ENCODE measurements at regions not wholly inside any gene's neighbourhood (a gene's known extent, or its start where the extent isn't known, plus 50 kb on each side); places are given as distances from the start of the nearest gene placed in this dataset.

GRCh38 chr21:23986987-23987386 is 1620.3 kb downstream of the MRPL39 start:
- CTCF ChIA-PET (ENCODE audit: partially characterized antibody) = no interaction called here
- no peak overlapping the region for H3K23ac ChIP-seq (ENCODE audit: insufficient read length)

More at GRCh38 chr21:23986987-23987386, 1620.3 kb downstream of the MRPL39 start:
- POLR2A ChIA-PET (ENCODE audit: partially characterized antibody) = no interaction called here
- H3K14ac ChIP-seq (ENCODE audit: insufficient read length) = no peak overlapping the region
- no peak overlapping the region for H2AFZ ChIP-seq (ENCODE audit: low read length)
- H3K9ac ChIP-seq (replicated peaks in 1 of 4; ENCODE audit: extremely low read depth in 1 of 4, low read depth in 3 of 4, low read length in 3 of 4) = no peak overlapping the region
- no peak overlapping the region for H2BK20ac ChIP-seq (ENCODE audit: low read length)
- peaks cover 30 to 31% of the 10 kb centered on the region in 2 experiments for H3K9me3 ChIP-seq (ENCODE audit: insufficient read depth in 2 of 2, low read depth in 1 of 2, low read length in 1 of 2)
- no peaks in the 10 kb centered on the region for H3K36me3 ChIP-seq (ENCODE audit: control insufficient read depth in 2 of 4, insufficient read depth in 4 of 4, low read length in 3 of 4)
- DNase-seq (ENCODE audit: low read depth in 1 of 2, low spot score in 2 of 2) = no peak
- H4K20me1 ChIP-seq (replicated peaks in 1 of 2; ENCODE audit: control insufficient read depth in 1 of 2, insufficient read depth in 2 of 2, low read length in 2 of 2) = no peaks in the 10 kb centered on the region
- H4K91ac ChIP-seq (replicated peaks; ENCODE audit: insufficient read length, low read length) = no peak overlapping the region
- H3K27me3 ChIP-seq (replicated peaks in 1 of 4; ENCODE audit: control insufficient read depth in 3 of 4, extremely low read depth in 1 of 4, insufficient read depth in 3 of 4, low read length in 3 of 4) = no peaks in the 10 kb centered on the region
- no peak overlapping the region for H3K4me3 ChIP-seq (ENCODE audit: extremely low read depth in 1 of 4, insufficient read depth in 2 of 4, low read depth in 3 of 4, low read length in 4 of 4)
- H3K23me2 ChIP-seq (ENCODE audit: low read depth, low read length) = no peaks in the 10 kb centered on the region
- no peak overlapping the region for H2BK15ac ChIP-seq (ENCODE audit: low read length)
- no peak for TF ChIP-seq CTCF (IDR thresholded peaks at IDR 0.05; ENCODE audit: control extremely low read depth in 1 of 3, insufficient read depth in 1 of 3, low read depth in 1 of 3, low read length in 3 of 3)
- TF ChIP-seq RNF2 (IDR thresholded peaks at IDR 0.05; ENCODE audit: borderline replicate concordance, low read depth, low read length, missing control alignments, poor library complexity, severe bottlenecking) = no peak
- no peak for TF ChIP-seq BACH1 (IDR thresholded peaks at IDR 0.05; ENCODE audit: low read length)
- no peak for TF ChIP-seq EZH2 (IDR thresholded peaks at IDR 0.05; ENCODE audit: low read depth, low read length, severe bottlenecking)
- TF ChIP-seq SP2 (IDR thresholded peaks at IDR 0.05; ENCODE audit: low read length) = no peak
- no peak for TF ChIP-seq SIN3A (conservative IDR thresholded peaks at IDR 0.05 in 1 of 2, IDR thresholded peaks at IDR 0.05 in 1 of 2; ENCODE audit: low read depth in 1 of 2, low read length in 2 of 2)
- TF ChIP-seq RFX5 (IDR thresholded peaks at IDR 0.05; ENCODE audit: borderline replicate concordance, low read depth, low read length) = no peak
- no peak for TF ChIP-seq GTF2F1 (IDR thresholded peaks at IDR 0.05; ENCODE audit: borderline replicate concordance, low read depth, low read length)
- TF ChIP-seq CBX8 (IDR thresholded peaks at IDR 0.05; ENCODE audit: borderline replicate concordance, low read depth, low read length) = no peak
- H3K27ac ChIP-seq (ENCODE audit: low read depth, low read length) = no peak overlapping the region
- FAIRE-seq = no peak
- H2BK5ac ChIP-seq (ENCODE audit: low read depth, low read length) = no peak overlapping the region
- no peak overlapping the region for H4K5ac ChIP-seq (ENCODE audit: insufficient read length, low read depth, low read length)
- no peak overlapping the region for H2BK120ac ChIP-seq (replicated peaks; ENCODE audit: low read depth, low read length)
- no peak overlapping the region for H2BK12ac ChIP-seq (ENCODE audit: low read depth, low read length)
- no peak overlapping the region for H3K56ac ChIP-seq (replicated peaks; ENCODE audit: insufficient read length, low read depth, low read length)
- no peak overlapping the region for H3K4me2 ChIP-seq (ENCODE audit: insufficient read depth in 1 of 2, low read depth in 2 of 2, low read length in 2 of 2)
- no peak overlapping the region for H2AK5ac ChIP-seq (ENCODE audit: low read depth, low read length)
- H3K4ac ChIP-seq (replicated peaks; ENCODE audit: insufficient read length, low read depth, low read length) = no peak overlapping the region
- H3K4me1 ChIP-seq (replicated peaks in 1 of 4; ENCODE audit: control insufficient read depth in 3 of 4, insufficient read depth in 4 of 4, low read length in 3 of 4) = no peaks in the 10 kb centered on the region
- no peak overlapping the region for H3K18ac ChIP-seq (ENCODE audit: extremely low read depth, low read length)
- H3K79me2 ChIP-seq (ENCODE audit: control insufficient read depth in 1 of 2, insufficient read depth in 2 of 2, low read length in 2 of 2) = no peaks in the 10 kb centered on the region
- H4K8ac ChIP-seq (ENCODE audit: extremely low read depth, insufficient read depth, low read length) = no peak overlapping the region
- no peaks in the 10 kb centered on the region for H3K79me1 ChIP-seq (ENCODE audit: low read depth, low read length)
